Liver (tissue), 7 donors: ENCODE measurements at regions not wholly inside any gene's neighbourhood (a gene's known extent, or its start where the extent isn't known, plus 50 kb on each side); places are given as distances from the start of the nearest gene placed in this dataset.

Source experiments
- DNase-seq: peaks from one replicate; pipeline ENCODE4 v3.0.0-alpha.2; 2017; ENCODE audit warnings: low spot score
- H3K27ac ChIP-seq, 2 donors: one replicate each; pipeline ENCODE4 v1.7.0; 2013; ENCODE audit warnings: inconsistent platforms in 2 of 2, low read length in 2 of 2, control low read depth in 1 of 2, low read depth in 1 of 2, mild to moderate bottlenecking in 1 of 2
- H3K27me3 ChIP-seq, 4 donors: one replicate each; pipeline versions ENCODE4 v1.6.1 to v1.7.0; 2013; ENCODE audit warnings: low read length in 3 of 4, inconsistent platforms in 1 of 4, mild to moderate bottlenecking in 1 of 4, moderate library complexity in 1 of 4; ENCODE audit not compliant: control insufficient read depth in 4 of 4, insufficient read depth in 4 of 4
- H3K36me3 ChIP-seq, 4 donors: one replicate each; pipeline versions ENCODE4 v1.6.1 to v1.7.0; 2013; ENCODE audit warnings: low read length in 3 of 4, mild to moderate bottlenecking in 3 of 4, low read depth in 1 of 4, moderate library complexity in 1 of 4; ENCODE audit not compliant: control insufficient read depth in 4 of 4, insufficient read depth in 3 of 4
- H3K4me1 ChIP-seq, 4 donors: one replicate each; pipeline versions ENCODE4 v1.6.1 to v1.7.0; 2013; ENCODE audit warnings: low read length in 3 of 4, mild to moderate bottlenecking in 3 of 4, moderate library complexity in 1 of 4; ENCODE audit not compliant: control insufficient read depth in 4 of 4, insufficient read depth in 4 of 4
- H3K4me3 ChIP-seq, 3 donors: one replicate each; pipeline versions ENCODE4 v1.6.1 to v1.7.0; 2013; ENCODE audit warnings: low read length in 3 of 3, control low read depth in 1 of 3, low read depth in 1 of 3, mild to moderate bottlenecking in 1 of 3
- H3K9ac ChIP-seq, 2 donors: one replicate each; pipeline ENCODE4 v1.7.0; 2013; ENCODE audit warnings: low read length in 2 of 2, mild to moderate bottlenecking in 2 of 2, moderate library complexity in 2 of 2, control low read depth in 1 of 2, low read depth in 1 of 2
- H3K9me3 ChIP-seq, 4 donors: one replicate each; pipeline versions ENCODE4 v1.6.1 to v1.7.0; 2013; ENCODE audit warnings: low read length in 3 of 4; ENCODE audit not compliant: control insufficient read depth in 4 of 4
- ATF3 ChIP-seq: IDR thresholded peaks from 2 replicates; pipeline ENCODE4 v1.6.1; 2016; ENCODE audit warnings: antibody characterized with exemption
- EGR1 ChIP-seq, 2 donors: IDR thresholded peaks; 2 replicates each; pipeline ENCODE4 v1.6.1; 2016 to 2018; ENCODE audit warnings: antibody characterized with exemption in 2 of 2, low read depth in 2 of 2
- FOXA1 ChIP-seq: IDR thresholded peaks from 2 replicates; pipeline ENCODE4 v1.6.1; 2016; ENCODE audit warnings: antibody characterized with exemption
- FOXA2 ChIP-seq: IDR thresholded peaks from 2 replicates; pipeline ENCODE4 v1.6.1; 2016; ENCODE audit warnings: antibody characterized with exemption
- GABPA ChIP-seq, 2 donors: IDR thresholded peaks in 1 of 2; conservative IDR thresholded peaks in 1 of 2; 2 replicates each; pipeline ENCODE4 v1.6.1; 2016; ENCODE audit warnings: antibody characterized with exemption in 2 of 2, mild to moderate bottlenecking in 1 of 2, moderate library complexity in 1 of 2
- HNF4A ChIP-seq, 2 donors: conservative IDR thresholded peaks; 2 replicates each; pipeline ENCODE4 v1.6.1; 2016; ENCODE audit warnings: antibody characterized with exemption in 2 of 2, mild to moderate bottlenecking in 2 of 2
- HNF4G ChIP-seq: IDR thresholded peaks from 2 replicates; pipeline ENCODE4 v1.6.1; 2016; ENCODE audit warnings: antibody characterized with exemption
- JUND ChIP-seq, 2 donors: IDR thresholded peaks; 2 replicates each; pipeline ENCODE4 v1.6.1; 2016; ENCODE audit warnings: antibody characterized with exemption in 2 of 2
- NR2F2 ChIP-seq: IDR thresholded peaks from 2 replicates; pipeline ENCODE4 v1.6.1; 2016; ENCODE audit warnings: antibody characterized with exemption
- RAD21 ChIP-seq, 2 donors: IDR thresholded peaks; 2 replicates each; pipeline ENCODE4 v1.6.1; 2016; ENCODE audit warnings: antibody characterized with exemption in 2 of 2, mild to moderate bottlenecking in 2 of 2
- SP1 ChIP-seq: IDR thresholded peaks from 2 replicates; pipeline ENCODE4 v1.6.1; 2018; ENCODE audit warnings: antibody characterized with exemption, mild to moderate bottlenecking
- YY1 ChIP-seq: IDR thresholded peaks from 2 replicates; pipeline ENCODE4 v1.6.1; 2016; ENCODE audit warnings: antibody characterized with exemption, mild to moderate bottlenecking
- WGBS: extraction: QIAGEN DNeasy Blood & Tissue Kit; methylation state at CpG from one replicate; pipeline ENCODE4 v1.1.7; 2013; 5-methylcytosine and 5-hydroxymethylcytosine counted together
- TF ChIP-seq, protein P1 (sequence below): IDR thresholded peaks from 2 replicates; pipeline ENCODE4 v1.6.1; 2016; ENCODE audit warnings: antibody characterized with exemption
- TF ChIP-seq, protein P2 (sequence below): IDR thresholded peaks from 2 replicates; pipeline ENCODE4 v1.6.1; 2016; ENCODE audit warnings: antibody characterized with exemption
- donor health status: healthy.
- donor health status: healthy.
- donor health status: healthy.
- donor health status: healthy.

DNA sequence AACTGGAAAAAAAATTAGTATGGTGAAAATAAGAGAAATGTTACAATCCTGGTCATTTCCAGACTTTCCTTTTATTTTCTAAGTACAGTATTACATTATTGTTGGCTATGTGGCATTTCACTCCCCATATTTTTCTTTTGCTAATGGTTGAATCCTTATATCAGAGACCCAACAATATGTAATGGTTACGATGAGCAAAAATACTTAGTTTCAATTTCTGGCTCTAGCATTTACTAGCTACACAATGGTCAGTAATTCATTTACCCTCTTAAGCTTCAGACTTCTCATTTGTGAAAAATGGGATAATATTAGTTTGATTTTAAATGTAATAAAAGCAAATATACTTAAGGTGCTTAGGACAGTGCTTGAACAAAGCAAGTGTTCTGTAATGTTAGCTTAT is 942.9 kb upstream of the PABPC4L start:
- H3K9me3 ChIP-seq: no peaks in the 10 kb centered on the region
- H3K27ac ChIP-seq: no peak overlapping the region
- no peaks in the 10 kb centered on the region for H3K36me3 ChIP-seq
- no peak for DNase-seq
- 70% methylated on average over 1 of the region's 1 CpG for WGBS
- no peak for TF ChIP-seq YY1
- TF ChIP-seq HNF4G: no peak
- TF ChIP-seq RAD21 (IDR thresholded peaks at IDR 0.05): no peak
- no peak for TF ChIP-seq GABPA (IDR thresholded peaks at IDR 0.05 in 1 of 2, conservative IDR thresholded peaks at IDR 0.05 in 1 of 2)
- TF ChIP-seq EGR1 (IDR thresholded peaks at IDR 0.05; ENCODE audit: low read depth in 2 of 2): no peak
- no peak for TF ChIP-seq JUND (IDR thresholded peaks at IDR 0.05)
- TF ChIP-seq NR2F2: no peak
- TF ChIP-seq, protein P1, sequence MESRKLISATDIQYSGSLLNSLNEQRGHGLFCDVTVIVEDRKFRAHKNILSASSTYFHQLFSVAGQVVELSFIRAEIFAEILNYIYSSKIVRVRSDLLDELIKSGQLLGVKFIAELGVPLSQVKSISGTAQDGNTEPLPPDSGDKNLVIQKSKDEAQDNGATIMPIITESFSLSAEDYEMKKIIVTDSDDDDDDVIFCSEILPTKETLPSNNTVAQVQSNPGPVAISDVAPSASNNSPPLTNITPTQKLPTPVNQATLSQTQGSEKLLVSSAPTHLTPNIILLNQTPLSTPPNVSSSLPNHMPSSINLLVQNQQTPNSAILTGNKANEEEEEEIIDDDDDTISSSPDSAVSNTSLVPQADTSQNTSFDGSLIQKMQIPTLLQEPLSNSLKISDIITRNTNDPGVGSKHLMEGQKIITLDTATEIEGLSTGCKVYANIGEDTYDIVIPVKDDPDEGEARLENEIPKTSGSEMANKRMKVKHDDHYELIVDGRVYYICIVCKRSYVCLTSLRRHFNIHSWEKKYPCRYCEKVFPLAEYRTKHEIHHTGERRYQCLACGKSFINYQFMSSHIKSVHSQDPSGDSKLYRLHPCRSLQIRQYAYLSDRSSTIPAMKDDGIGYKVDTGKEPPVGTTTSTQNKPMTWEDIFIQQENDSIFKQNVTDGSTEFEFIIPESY: no peak
- TF ChIP-seq FOXA2: no peak
- no peak for TF ChIP-seq SP1
- TF ChIP-seq, protein P2, sequence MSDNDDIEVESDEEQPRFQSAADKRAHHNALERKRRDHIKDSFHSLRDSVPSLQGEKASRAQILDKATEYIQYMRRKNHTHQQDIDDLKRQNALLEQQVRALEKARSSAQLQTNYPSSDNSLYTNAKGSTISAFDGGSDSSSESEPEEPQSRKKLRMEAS: no peak
- no peaks in the 10 kb centered on the region for H3K4me1 ChIP-seq
- H3K9ac ChIP-seq: no peak overlapping the region
- no peak overlapping the region for H3K4me3 ChIP-seq
- H3K27me3 ChIP-seq: no peaks in the 10 kb centered on the region

DNA sequence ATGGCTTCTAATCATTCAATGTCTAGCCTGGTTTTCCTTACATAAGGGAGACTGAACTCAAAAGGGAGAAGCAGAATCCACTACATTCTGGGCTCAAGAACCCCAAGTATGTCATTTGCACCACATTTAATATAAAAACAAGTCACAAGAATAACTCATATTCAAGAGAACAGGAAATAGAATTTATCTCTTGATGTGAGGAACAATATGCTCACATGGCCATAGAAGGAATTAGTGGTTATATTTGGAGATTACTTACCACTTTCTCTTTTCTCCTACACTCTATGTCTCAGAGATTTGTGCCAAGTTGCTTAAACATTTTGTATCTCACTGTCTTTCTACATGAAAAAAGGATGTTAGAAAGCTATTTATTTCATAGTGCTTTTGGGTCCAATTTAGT is 922.6 kb upstream of the PABPC4L start:
- Histone ChIP-seq H3K27ac (no peak overlapping the region), H3K4me1 (no peaks in the 10 kb centered on the region), H3K27me3 (peaks cover 0 to 3% (median under 1%) of the 10 kb centered on the region in 4 donors), H3K9ac (no peak overlapping the region), H3K9me3 (no peaks in the 10 kb centered on the region), H3K4me3 (no peak overlapping the region), H3K36me3 (no peaks in the 10 kb centered on the region)
- DNase-seq: no peak
- TF ChIP-seq HNF4A (conservative IDR thresholded peaks at IDR 0.05) (no peak), ATF3 (no peak), EGR1 (IDR thresholded peaks at IDR 0.05; ENCODE audit: low read depth in 2 of 2) (no peak)

- no peak overlapping the region for H3K9ac ChIP-seq
- H3K27ac ChIP-seq: no peak overlapping the region
- H3K27me3 ChIP-seq: peaks cover 0 to 3% (median under 1%) of the 10 kb centered on the region in 4 donors
- 92% methylated on average over 1 of the region's 1 CpG for WGBS
- H3K4me3 ChIP-seq: no peak overlapping the region
- no peaks in the 10 kb centered on the region for H3K4me1 ChIP-seq
- DNase-seq: no peak
- H3K36me3 ChIP-seq: no peaks in the 10 kb centered on the region
- TF ChIP-seq HNF4G (no peak), FOXA1 (no peak), EGR1 (IDR thresholded peaks at IDR 0.05; ENCODE audit: low read depth in 2 of 2) (no peak), YY1 (no peak)
- TF ChIP-seq, protein P2: no peak
- no peaks in the 10 kb centered on the region for H3K9me3 ChIP-seq
Observed at GRCh38 chr4:135123632-135124031, 922.0 kb upstream of the PABPC4L start.
